HepG2 (cell line): ENCODE measurements at regions not wholly inside any gene's neighbourhood (a gene's known extent, or its start where the extent isn't known, plus 50 kb on each side); places are given as distances from the start of the nearest gene placed in this dataset.

Source experiments
- ATAC-seq: fragments of 200-7000 bp; cut with Tn5 transposase; 3 replicates; pipeline ENCODE4 v1.9.1; 2020; ENCODE audit warnings: mild to moderate bottlenecking, moderate library complexity
- BruUV-seq: library from RNA; stranded (reverse); fragments of 400-500 nt; replicated peaks from 2 replicates; lab custom pipeline; 2021; lab: Mats Ljungman, UMichigan
- CTCF ChIA-PET: fragments of 300-600 bp; formaldehyde crosslinking; extraction: SDS; loops from one replicate; lab custom pipeline; 2021; ENCODE audit warnings: low total read pairs, inconsistent platforms, low intra/inter-chr PET ratio; lab: Yijun Ruan, JAX
- POLR2A ChIA-PET: fragments of 350-600 bp; sonication (Branson Sonifier 250); formaldehyde crosslinking; loops from one replicate; lab custom pipeline; 2020; ENCODE audit warnings: antibody characterized with exemption, inconsistent platforms; lab: Yijun Ruan, JAX
- DNase-seq: peaks from one replicate; pipeline ENCODE4 v3.0.0-alpha.2; 2015; ENCODE audit warnings: low spot score
- FAIRE-seq: peaks from 3 replicates; lab custom pipeline; 2011; peaks lifted over from hg19 to GRCh38; lab: Jason Lieb, UNC
- H2AFZ ChIP-seq: one replicate; pipeline ENCODE4 v1.6.1; 2011; ENCODE audit warnings: low read length, inconsistent platforms
- H3K27ac ChIP-seq: fragments of 300-600 bp; 3 replicates; pipeline ENCODE4 v1.8.0; 2011; ENCODE audit warnings: mixed run types, mild to moderate bottlenecking, mixed read lengths, low read length, inconsistent platforms; ENCODE audit not compliant: insufficient read depth; ENCODE audit errors: extremely low read length
- H3K27me3 ChIP-seq, 2 experiments: fragments of 200-600 bp in 1 of 2; 2 replicates in 1 of 2; 3 replicates in 1 of 2; pipeline versions ENCODE4 v1.6.0 to v1.8.0; 2011; ENCODE audit warnings: low read length in 2 of 2, mild to moderate bottlenecking in 2 of 2, moderate library complexity in 2 of 2, inconsistent platforms in 1 of 2; ENCODE audit not compliant: insufficient read depth in 2 of 2, control insufficient read depth in 1 of 2
- H3K36me3 ChIP-seq, 2 experiments: fragments of 200-600 bp in 1 of 2; replicated peaks in 1 of 2; 2 replicates in 1 of 2; 3 replicates in 1 of 2; pipeline versions ENCODE4 v1.5.1 to v1.8.0; 2011; ENCODE audit warnings: low read length in 2 of 2, inconsistent platforms in 1 of 2; ENCODE audit not compliant: insufficient read depth in 2 of 2, control insufficient read depth in 1 of 2
- H3K4me1 ChIP-seq: 2 replicates; pipeline ENCODE4 v1.5.1; 2012; ENCODE audit warnings: low read length, inconsistent platforms; ENCODE audit not compliant: insufficient read depth
- H3K4me2 ChIP-seq: 2 replicates; pipeline ENCODE4 v1.6.0; 2011; ENCODE audit warnings: low read depth, low read length, inconsistent platforms
- H3K4me3 ChIP-seq, 3 experiments: fragments of 200-600 bp in 1 of 3; sonication (generic), shearing (Covaris generic) in 1 of 3; replicated peaks in 1 of 3; 2 replicates each; pipeline ENCODE4 v1.5.1; 2011 to 2016; ENCODE audit warnings: low read length in 3 of 3, inconsistent platforms in 2 of 3, low read depth in 2 of 3, mild to moderate bottlenecking in 2 of 3, control low read depth in 1 of 3, mixed read lengths in 1 of 3; ENCODE audit not compliant: insufficient read depth in 1 of 3
- H3K79me2 ChIP-seq: one replicate; pipeline ENCODE4 v1.6.1; 2011; ENCODE audit warnings: low read length, inconsistent platforms; ENCODE audit not compliant: insufficient read depth
- H3K9ac ChIP-seq: 2 replicates; pipeline ENCODE4 v1.6.0; 2011; ENCODE audit warnings: mild to moderate bottlenecking, low read depth, low read length, inconsistent platforms; ENCODE audit not compliant: insufficient read depth
- H3K9me3 ChIP-seq: 2 replicates; pipeline ENCODE4 v1.5.1; 2012; ENCODE audit warnings: mild to moderate bottlenecking, low read length
- H4K20me1 ChIP-seq: 2 replicates; pipeline ENCODE4 v1.6.0; 2011; ENCODE audit warnings: inconsistent platforms, mild to moderate bottlenecking, low read length, moderate library complexity; ENCODE audit not compliant: insufficient read depth
- CBX2 ChIP-seq, 2 experiments: fragments of 200-600 bp in 1 of 2; sonication (generic); formaldehyde crosslinking in 1 of 2; IDR thresholded peaks; 2 replicates each; pipeline versions ENCODE4 v1.7.0 to v1.8.1; 2018 to 2022; ENCODE audit warnings: low read depth in 2 of 2, low read length in 1 of 2, mild to moderate bottlenecking in 1 of 2, missing genetic modification reagents in 1 of 2
- CREB3 ChIP-seq: sonication (generic); formaldehyde crosslinking; IDR thresholded peaks from 2 replicates; pipeline ENCODE4 v1.5.0; 2020; ENCODE audit warnings: missing genetic modification reagents
- HNRNPLL ChIP-seq: fragments of 200-400 bp; formaldehyde crosslinking; IDR thresholded peaks from 2 replicates; pipeline ENCODE4 v1.6.1; 2017; ENCODE audit warnings: mild to moderate bottlenecking, low read depth, low read length; ENCODE audit not compliant: poor library complexity, severe bottlenecking
- MAFK ChIP-seq, 2 experiments: IDR thresholded peaks in 1 of 2; conservative IDR thresholded peaks in 1 of 2; 2 replicates each; pipeline ENCODE4 v1.6.1; 2011; ENCODE audit warnings: improper control_type of control experiment in 2 of 2, low read length in 2 of 2
- REL ChIP-seq: sonication (generic); formaldehyde crosslinking; conservative IDR thresholded peaks from 2 replicates; pipeline ENCODE4 v1.8.0; 2022; ENCODE audit warnings: mild to moderate bottlenecking, missing genetic modification reagents, moderate library complexity
- RFX3 ChIP-seq: IDR thresholded peaks from 2 replicates; pipeline ENCODE4 v1.6.1; 2016; ENCODE audit warnings: missing biosample characterization, missing genetic modification reagents
- ZNF407 ChIP-seq: sonication (generic); formaldehyde crosslinking; IDR thresholded peaks from one replicate; pipeline ENCODE4 v1.5.1; 2020; ENCODE audit warnings: mild to moderate bottlenecking, missing genetic modification reagents; ENCODE audit errors: not compliant biosample characterization
- ZNF782 ChIP-seq: sonication (generic); formaldehyde crosslinking; IDR thresholded peaks from 2 replicates; pipeline ENCODE4 v1.4.0; 2020; ENCODE audit warnings: missing genetic modification reagents, mild to moderate bottlenecking, borderline replicate concordance
- ZNF790 ChIP-seq: sonication (generic); formaldehyde crosslinking; IDR thresholded peaks from 2 replicates; pipeline ENCODE4 v1.8.0; 2022; ENCODE audit warnings: missing genetic modification reagents, mild to moderate bottlenecking, borderline replicate concordance
- WGBS: methylation state at CpG from one replicate; pipeline ENCODE4 v1.1.6; 2017; ENCODE audit warnings: low lambda C conversion rate; 5-methylcytosine and 5-hydroxymethylcytosine counted together
- in situ Hi-C: cut with HindIII; loops from 2 replicates; pipeline ENCODE4 v1.10.0; 2017; ENCODE audit warnings: low pct_unique_long_range_greater_than_20kb; ENCODE audit not compliant: extremely low pct_ligation_motif_present
- intact Hi-C: fragments of 100-400 bp; cut with micrococcal nuclease; formaldehyde crosslinking; loops from one replicate; pipeline ENCODE4 v1.10.0; 2022; ENCODE audit not compliant: unreplicated experiment

- TF ChIP-seq HNRNPLL (no peak), REL (no peak), ZNF790 (no peak)
Measured at GRCh38 chrX:91079342-91080114, 355.1 kb upstream of the PABPC5 start (continued).

GRCh38 chrX:91080822-91081221 is 353.8 kb upstream of the PABPC5 start:
- no peak overlapping the region for H3K9ac ChIP-seq
- FAIRE-seq (no peak), DNase-seq (no peak), ATAC-seq (no peak)
- H3K79me2 ChIP-seq, result no peaks in the 10 kb centered on the region
- POLR2A ChIA-PET, result no interaction called here
- no peaks in the 10 kb centered on the region for H3K27me3 ChIP-seq
- WGBS, result 8% methylated on average over 2 of the region's 2 CpGs
- no peak overlapping the region for H3K4me2 ChIP-seq
- no peak overlapping the region for H2AFZ ChIP-seq
- H3K27ac ChIP-seq, result no peak overlapping the region
- H3K4me1 ChIP-seq, result no peaks in the 10 kb centered on the region
- in situ Hi-C loops (no loop called here), intact Hi-C loops (no loop called here)
- no peak overlapping the region for H3K4me3 ChIP-seq
- H3K36me3 ChIP-seq, result no peaks in the 10 kb centered on the region
- CTCF ChIA-PET, result no interaction called here
- no peaks in the 10 kb centered on the region for H4K20me1 ChIP-seq
- peaks cover 23% of the 10 kb centered on the region; the same call in 1 of the 2 replicates for H3K9me3 ChIP-seq
- BruUV-seq, result no TSS peak
- TF ChIP-seq ZNF782 (CRISPR knock-in tag), result no peak
- no peak for TF ChIP-seq CREB3 (CRISPR knock-in tag)
- TF ChIP-seq ZNF407, result no peak
- no peak for TF ChIP-seq CBX2 (IDR thresholded peaks at IDR 0.05; ENCODE audit: low read depth, low read length)
- no peak for TF ChIP-seq CBX2 (CRISPR knock-in tag; IDR thresholded peaks at IDR 0.05; ENCODE audit: low read depth)
- no peak for TF ChIP-seq RFX3
- no peak for TF ChIP-seq MAFK (conservative IDR thresholded peaks at IDR 0.05 in 1 of 2, IDR thresholded peaks at IDR 0.05 in 1 of 2; ENCODE audit: low read length in 2 of 2)
